MM.1S (cell line): ENCODE measurements at regions not wholly inside any gene's neighbourhood (a gene's known extent, or its start where the extent isn't known, plus 50 kb on each side); places are given as distances from the start of the nearest gene placed in this dataset.

Experiments
- DNase-seq: peaks from one replicate; pipeline ENCODE4 v3.0.0-alpha.2; 2015
- H2AFZ ChIP-seq: fragments of 300-600 bp; sonication (generic); 2 replicates; pipeline ENCODE4 v1.6.0; 2016; ENCODE audit warnings: antibody characterized with exemption, low read length
- H3F3A ChIP-seq: fragments of 300-600 bp; sonication (generic); 2 replicates; pipeline ENCODE4 v1.6.1; 2016; ENCODE audit warnings: mild to moderate bottlenecking, antibody characterized with exemption, low read length, moderate library complexity, mixed read lengths; ENCODE audit not compliant: insufficient read depth
- H3K27ac ChIP-seq: fragments of 300-600 bp; sonication (generic); 2 replicates; pipeline ENCODE4 v1.5.1; 2016; ENCODE audit warnings: mild to moderate bottlenecking, low read length
- H3K27me3 ChIP-seq: fragments of 300-600 bp; sonication (generic); replicated peaks from 2 replicates; pipeline ENCODE4 v1.6.0; 2016; ENCODE audit warnings: low read length; ENCODE audit not compliant: insufficient read depth
- H3K36me3 ChIP-seq: fragments of 300-600 bp; sonication (generic); replicated peaks from 2 replicates; pipeline ENCODE4 v1.6.1; 2016; ENCODE audit warnings: mild to moderate bottlenecking, low read length, mixed read lengths; ENCODE audit not compliant: insufficient read depth
- H3K4me1 ChIP-seq: fragments of 300-600 bp; sonication (generic); 2 replicates; pipeline ENCODE4 v1.6.1; 2016; ENCODE audit warnings: low read length, mixed read lengths
- H3K4me2 ChIP-seq: fragments of 300-600 bp; sonication (generic); 2 replicates; pipeline ENCODE4 v1.6.0; 2016; ENCODE audit warnings: low read depth, low read length
- H3K4me3 ChIP-seq: fragments of 300-600 bp; sonication (generic); 2 replicates; pipeline ENCODE4 v1.5.1; 2016; ENCODE audit warnings: low read length, mixed read lengths
- H3K79me2 ChIP-seq: fragments of 300-600 bp; sonication (generic); 2 replicates; pipeline ENCODE4 v1.6.1; 2016; ENCODE audit warnings: mixed run types, low read length, mixed read lengths
- H3K9ac ChIP-seq: fragments of 300-600 bp; sonication (generic); 2 replicates; pipeline ENCODE4 v1.6.1; 2016; ENCODE audit warnings: low read length, mixed read lengths
- H3K9me2 ChIP-seq: fragments of 300-600 bp; sonication (generic); replicated peaks from 2 replicates; pipeline ENCODE4 v1.6.1; 2016; ENCODE audit warnings: mild to moderate bottlenecking, low read length, mixed read lengths; ENCODE audit not compliant: insufficient read depth
- H3K9me3 ChIP-seq: fragments of 300-600 bp; sonication (generic); replicated peaks from 2 replicates; pipeline ENCODE4 v1.6.1; 2016; ENCODE audit warnings: mild to moderate bottlenecking, low read length, mixed read lengths; ENCODE audit not compliant: insufficient read depth
- H4K20me1 ChIP-seq: fragments of 300-600 bp; sonication (generic); 2 replicates; pipeline ENCODE4 v1.6.1; 2016; ENCODE audit warnings: mild to moderate bottlenecking, low read length, moderate library complexity, mixed read lengths; ENCODE audit not compliant: insufficient read depth
- CTCF ChIP-seq: fragments of 300-600 bp; sonication (generic); IDR thresholded peaks from 2 replicates; pipeline ENCODE4 v1.5.1; 2016; ENCODE audit warnings: antibody characterized with exemption, low read length, mixed read lengths
- EZH2 ChIP-seq: fragments of 300-600 bp; sonication (generic); optimal IDR thresholded peaks from 2 replicates; pipeline ENCODE3; 2017; ENCODE audit warnings: low read depth, mild to moderate bottlenecking, antibody characterized with exemption, low read length, mixed read lengths
- EZH2phosphoT487 ChIP-seq: fragments of 300-600 bp; sonication (generic); IDR thresholded peaks from 2 replicates; pipeline ENCODE4 v1.6.1; 2018; ENCODE audit warnings: antibody characterized with exemption, low read length

GRCh38 chr15:87498560-87498959, 758.0 kb downstream of the NTRK3 start:
- no peaks in the 10 kb centered on the region for H3K9me3 ChIP-seq
- H3K27ac ChIP-seq, result no peak overlapping the region
- no peak overlapping the region for H2AFZ ChIP-seq
- no peaks in the 10 kb centered on the region for H3K36me3 ChIP-seq
- no peak overlapping the region for H3K4me3 ChIP-seq
- no peaks in the 10 kb centered on the region for H3K79me2 ChIP-seq
- H3F3A ChIP-seq, result no peaks in the 10 kb centered on the region
- H4K20me1 ChIP-seq, result no peaks in the 10 kb centered on the region
- DNase-seq, result no peak
- H3K27me3 ChIP-seq, result no peaks in the 10 kb centered on the region
- no peak overlapping the region for H3K4me2 ChIP-seq
- H3K9me2 ChIP-seq, result no peaks in the 10 kb centered on the region
- no peaks in the 10 kb centered on the region for H3K4me1 ChIP-seq
- TF ChIP-seq EZH2 (no peak), CTCF (no peak), EZH2phosphoT487 (no peak)
- H3K9ac ChIP-seq, result no peak overlapping the region

- Histone ChIP-seq H4K20me1 (no peaks in the 10 kb centered on the region), H3K9ac (no peak overlapping the region), H2AFZ (no peak overlapping the region), H3K79me2 (no peaks in the 10 kb centered on the region), H3F3A (no peaks in the 10 kb centered on the region), H3K4me3 (no peak overlapping the region), H3K36me3 (no peaks in the 10 kb centered on the region), H3K27ac (no peak overlapping the region), H3K27me3 (no peaks in the 10 kb centered on the region), H3K9me3 (no peaks in the 10 kb centered on the region), H3K4me1 (no peaks in the 10 kb centered on the region), H3K4me2 (no peak overlapping the region), H3K9me2 (no peaks in the 10 kb centered on the region)
- TF ChIP-seq CTCF (no peak), EZH2phosphoT487 (no peak), EZH2 (no peak)
- DNase-seq, result no peak
Measured at GRCh38 chr15:87496795-87497194, 759.7 kb downstream of the NTRK3 start.

GRCh38 chr15:87496109-87496508, 760.4 kb downstream of the NTRK3 start:
- Histone ChIP-seq H3K27ac (no peak overlapping the region), H3F3A (no peaks in the 10 kb centered on the region), H3K9ac (no peak overlapping the region), H3K27me3 (no peaks in the 10 kb centered on the region), H3K4me3 (no peak overlapping the region), H3K9me2 (no peaks in the 10 kb centered on the region), H3K4me1 (no peaks in the 10 kb centered on the region), H3K4me2 (no peak overlapping the region), H2AFZ (no peak overlapping the region), H3K79me2 (no peaks in the 10 kb centered on the region), H3K9me3 (no peaks in the 10 kb centered on the region), H3K36me3 (no peaks in the 10 kb centered on the region), H4K20me1 (no peaks in the 10 kb centered on the region)
- DNase-seq, result no peak
- TF ChIP-seq CTCF (no peak), EZH2 (no peak), EZH2phosphoT487 (no peak)

- no peak for DNase-seq
- no peaks in the 10 kb centered on the region for H3K4me1 ChIP-seq
- no peak overlapping the region for H3K9ac ChIP-seq
- no peaks in the 10 kb centered on the region for H3F3A ChIP-seq
- no peak overlapping the region for H3K4me3 ChIP-seq
- H3K9me2 ChIP-seq, result no peaks in the 10 kb centered on the region
- H3K4me2 ChIP-seq, result no peak overlapping the region
- H3K27me3 ChIP-seq, result no peaks in the 10 kb centered on the region
- no peak for TF ChIP-seq CTCF
- no peak for TF ChIP-seq EZH2
- no peak for TF ChIP-seq EZH2phosphoT487
- no peak overlapping the region for H2AFZ ChIP-seq
- H4K20me1 ChIP-seq, result no peaks in the 10 kb centered on the region
- no peaks in the 10 kb centered on the region for H3K36me3 ChIP-seq
- H3K79me2 ChIP-seq, result no peaks in the 10 kb centered on the region
- H3K9me3 ChIP-seq, result no peaks in the 10 kb centered on the region
- H3K27ac ChIP-seq, result no peak overlapping the region
Measured at GRCh38 chr15:87493803-87494202, 762.7 kb downstream of the NTRK3 start.
